ENCODE measurements at regions not wholly inside any gene's neighbourhood (a gene's known extent, or its start where the extent isn't known, plus 50 kb on each side); places are given as distances from the start of the nearest gene placed in this dataset.
"Not testable (repeated sequence)": the region's sequence is repeated elsewhere in the genome, so short reads cannot be mapped to it uniquely, and the experiment has no call there.

DNA sequence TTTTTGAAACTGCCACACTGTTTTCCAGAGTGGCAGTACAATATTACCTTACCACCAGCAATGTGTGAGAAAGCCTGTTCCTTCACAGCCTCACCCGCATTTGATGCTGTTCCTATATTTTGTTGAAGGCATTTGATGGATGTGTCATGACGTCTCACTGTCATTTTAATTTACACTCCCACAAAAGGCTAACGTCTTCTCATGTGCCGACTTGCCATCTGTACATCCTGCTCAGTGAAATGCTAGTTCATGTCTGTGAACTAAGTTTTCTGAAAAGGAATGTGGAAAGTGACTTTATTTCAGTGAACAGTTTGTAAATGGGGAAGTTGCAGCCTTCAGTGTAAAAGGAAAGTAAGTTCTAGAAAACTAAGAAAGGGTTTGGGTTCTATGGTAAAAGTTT lies 131.6 kb downstream of the KCNJ12 start:
- CTCF ChIA-PET; H3K27ac Mint-ChIP-seq; DNase-seq; H3K36me3 Mint-ChIP-seq (ENCODE audit: low read depth); POLR2A ChIA-PET; H3K9me3 Mint-ChIP-seq (ENCODE audit: insufficient read depth); H3K4me3 Mint-ChIP-seq; ATAC-seq: not testable (repeated sequence)
- H3K27me3 Mint-ChIP-seq (ENCODE audit: low read depth): peaks cover 29% of the 10 kb centered on the region
- peaks cover 24% of the 10 kb centered on the region for H3K4me1 Mint-ChIP-seq (ENCODE audit: low read depth)

DNA sequence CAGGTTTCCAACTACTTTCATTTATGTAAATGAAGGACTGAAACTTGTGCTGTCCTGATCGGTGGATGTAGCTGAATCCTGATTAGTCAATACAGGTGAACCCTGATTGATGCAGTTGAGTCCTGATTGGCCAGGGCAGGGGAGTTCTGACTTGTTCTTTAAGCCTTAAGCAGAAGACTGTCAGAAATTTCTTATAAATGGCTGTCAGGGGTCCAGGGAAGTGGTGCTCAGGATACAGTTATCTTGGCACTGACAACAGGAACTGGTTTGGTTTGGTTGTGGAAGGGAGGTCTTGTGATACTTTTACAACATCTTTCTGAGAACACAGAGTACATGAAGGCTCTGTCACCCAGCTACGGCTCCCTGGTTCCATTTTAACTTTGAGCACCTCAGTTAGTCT lies 132.1 kb downstream of the KCNJ12 start:
- peaks cover 24% of the 10 kb centered on the region for H3K4me1 Mint-ChIP-seq (ENCODE audit: low read depth)
- ATAC-seq: no peak
- DNase-seq: no peak
- H3K4me3 Mint-ChIP-seq: no peak overlapping the region
- no peak overlapping the region for H3K27ac Mint-ChIP-seq
- no peaks in the 10 kb centered on the region for H3K36me3 Mint-ChIP-seq (ENCODE audit: low read depth)
- H3K27me3 Mint-ChIP-seq (ENCODE audit: low read depth): peaks cover 29% of the 10 kb centered on the region
- POLR2A ChIA-PET: no interaction called here
- H3K9me3 Mint-ChIP-seq (ENCODE audit: insufficient read depth): no peaks in the 10 kb centered on the region
- CTCF ChIA-PET: interaction anchor here (2.6 kb wide), 1 partner anchor 51 kb away, joined by 9 read pairs; no protein-coding TSS in a partner anchor

DNA sequence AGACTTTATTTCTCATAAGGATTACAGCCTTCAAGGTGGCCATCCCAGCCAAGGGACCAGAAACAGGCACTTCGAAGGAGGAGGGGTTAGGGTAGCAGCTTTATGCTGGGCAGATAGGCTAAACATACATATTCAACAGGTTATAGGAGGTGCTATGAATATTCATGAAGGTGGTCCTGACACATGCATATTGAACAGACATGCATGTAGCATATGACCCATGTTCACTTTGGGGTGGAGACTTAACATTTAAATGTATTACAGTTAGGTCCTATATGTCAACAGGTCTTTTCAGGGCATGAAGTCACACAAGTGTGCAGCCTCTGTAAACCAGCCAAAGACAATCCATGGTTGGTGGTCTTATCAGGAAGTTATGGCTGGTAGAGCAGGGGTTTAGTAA lies 133.2 kb downstream of the KCNJ12 start:
- not testable (repeated sequence) for H3K27ac Mint-ChIP-seq; H3K4me3 Mint-ChIP-seq; DNase-seq; ATAC-seq; H3K36me3 Mint-ChIP-seq (ENCODE audit: low read depth); H3K9me3 Mint-ChIP-seq (ENCODE audit: insufficient read depth)
- Mint-ChIP-seq H3K27me3 (ENCODE audit: low read depth) (peaks cover 34% of the 10 kb centered on the region), H3K4me1 (ENCODE audit: low read depth) (peaks cover 24% of the 10 kb centered on the region)
- CTCF ChIA-PET: interaction anchor here (1.5 to 2.6 kb wide), 2 partner anchors 52 to 230 kb away, joined by 6 to 9 read pairs; no protein-coding TSS in a partner anchor
- POLR2A ChIA-PET: interaction anchor here (0.6 kb wide), 1 partner anchor 12 kb away, joined by 3 read pairs; no protein-coding TSS in a partner anchor

DNA sequence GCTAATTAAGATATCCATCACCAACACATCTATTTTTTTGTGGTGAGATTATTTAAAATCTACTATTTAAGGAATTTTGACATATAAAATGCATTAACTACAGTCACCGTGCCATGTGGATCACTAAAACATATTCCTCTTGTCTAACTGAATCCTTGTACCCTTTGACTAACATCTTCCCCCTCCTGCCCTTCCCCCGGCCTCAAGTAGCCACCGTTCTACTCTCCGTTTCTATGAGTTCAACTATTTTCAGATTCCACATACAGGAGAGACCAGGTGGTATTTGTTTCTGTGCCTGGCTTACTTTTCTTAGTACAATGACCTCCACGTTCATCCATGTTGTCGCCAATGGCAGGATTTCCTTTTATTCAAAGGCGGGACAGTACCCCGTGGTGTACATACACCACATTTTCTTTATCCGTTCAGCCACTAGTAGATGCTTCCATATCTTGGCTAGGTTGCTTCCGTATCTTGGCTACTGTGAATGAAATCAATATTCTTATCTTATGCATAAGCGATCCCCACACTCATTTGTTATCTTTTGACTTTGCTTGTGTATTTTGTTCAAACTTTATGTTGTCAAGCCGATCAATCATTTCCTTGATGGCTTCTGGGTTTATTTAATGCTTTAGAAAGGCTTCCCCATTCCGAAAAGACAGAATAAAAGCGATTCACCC lies 134.7 kb downstream of the KCNJ12 start:
- peaks cover 42% of the 10 kb centered on the region for H3K27me3 Mint-ChIP-seq (ENCODE audit: low read depth)
- no peak for DNase-seq
- POLR2A ChIA-PET: no interaction called here

DNA sequence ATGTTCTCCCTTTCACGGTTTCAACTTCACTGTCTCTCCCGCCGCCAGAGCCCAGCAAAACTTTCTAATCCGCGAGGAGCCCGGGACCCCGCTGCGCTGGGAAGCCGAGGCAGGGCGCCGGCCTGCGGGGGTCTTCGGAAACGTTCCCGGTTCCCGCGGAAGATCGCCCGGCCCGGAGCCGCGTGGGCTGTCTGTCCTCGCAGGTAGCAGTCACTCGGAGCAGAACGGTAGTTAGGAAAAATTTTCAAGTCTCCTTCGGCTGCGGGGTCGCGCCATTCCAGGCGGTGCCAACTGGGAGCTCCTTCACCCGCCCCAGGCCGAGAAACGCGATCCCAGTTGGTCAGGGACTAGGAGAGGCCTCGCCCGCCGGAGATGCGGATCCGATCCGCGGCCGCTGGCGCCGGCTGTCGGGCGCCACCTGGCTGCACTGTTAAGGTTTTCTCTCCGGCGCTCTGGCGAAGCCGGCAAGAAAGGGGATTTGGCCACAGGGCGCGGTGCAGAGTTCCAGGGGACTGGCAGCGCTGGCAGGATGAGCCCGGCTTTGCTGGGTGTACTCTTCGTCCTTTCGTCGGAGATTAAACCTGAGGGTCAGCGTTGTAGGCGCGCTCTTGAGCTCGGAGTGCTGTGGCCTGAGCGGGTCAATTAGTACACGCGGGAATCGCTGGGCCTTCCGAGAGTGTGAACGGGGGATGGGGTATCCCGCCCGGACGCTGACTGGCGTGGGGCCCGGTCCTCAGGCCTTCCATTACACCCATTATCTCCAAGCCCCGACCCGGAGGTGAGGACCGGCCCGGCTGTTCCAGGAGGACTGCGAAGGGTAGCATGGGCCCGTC lies 135.4 kb downstream of the KCNJ12 start:
- ChIA-PET POLR2A (interaction anchor here (1.4 kb wide), 1 partner anchor 54 kb away, joined by 5 read pairs; no protein-coding TSS in a partner anchor), CTCF (interaction anchor here (0.6 to 6.5 kb wide), 13 partner anchors 13 to 391 kb away, joined by 3 to 79 read pairs (median 4); no protein-coding TSS in a partner anchor)
- DNase-seq (peak; percentile 73), ATAC-seq (peak; percentile 84)
- no peak overlapping the region for H3K27ac Mint-ChIP-seq
- H3K9me3 Mint-ChIP-seq (ENCODE audit: insufficient read depth): no peaks in the 10 kb centered on the region
- H3K36me3 Mint-ChIP-seq (ENCODE audit: low read depth): no peaks in the 10 kb centered on the region
- H3K27me3 Mint-ChIP-seq (ENCODE audit: low read depth): peaks cover 45% of the 10 kb centered on the region
- peaks cover 24% of the 10 kb centered on the region for H3K4me1 Mint-ChIP-seq (ENCODE audit: low read depth)
- H3K4me3 Mint-ChIP-seq: peak overlapping the region; percentile 61

More for the DNA sequence above, 134.7 kb downstream of the KCNJ12 start:
- H3K4me3 Mint-ChIP-seq: peak overlapping the region; percentile 61
- ATAC-seq: no peak
- CTCF ChIA-PET: interaction anchor here (0.6 to 6.5 kb wide), 12 partner anchors 10 to 390 kb away, joined by 3 to 79 read pairs (median 6); no protein-coding TSS in a partner anchor
- no peaks in the 10 kb centered on the region for H3K36me3 Mint-ChIP-seq (ENCODE audit: low read depth)
- H3K27ac Mint-ChIP-seq: no peak overlapping the region
- no peaks in the 10 kb centered on the region for H3K9me3 Mint-ChIP-seq (ENCODE audit: insufficient read depth)
- peaks cover 24% of the 10 kb centered on the region for H3K4me1 Mint-ChIP-seq (ENCODE audit: low read depth)

DNA sequence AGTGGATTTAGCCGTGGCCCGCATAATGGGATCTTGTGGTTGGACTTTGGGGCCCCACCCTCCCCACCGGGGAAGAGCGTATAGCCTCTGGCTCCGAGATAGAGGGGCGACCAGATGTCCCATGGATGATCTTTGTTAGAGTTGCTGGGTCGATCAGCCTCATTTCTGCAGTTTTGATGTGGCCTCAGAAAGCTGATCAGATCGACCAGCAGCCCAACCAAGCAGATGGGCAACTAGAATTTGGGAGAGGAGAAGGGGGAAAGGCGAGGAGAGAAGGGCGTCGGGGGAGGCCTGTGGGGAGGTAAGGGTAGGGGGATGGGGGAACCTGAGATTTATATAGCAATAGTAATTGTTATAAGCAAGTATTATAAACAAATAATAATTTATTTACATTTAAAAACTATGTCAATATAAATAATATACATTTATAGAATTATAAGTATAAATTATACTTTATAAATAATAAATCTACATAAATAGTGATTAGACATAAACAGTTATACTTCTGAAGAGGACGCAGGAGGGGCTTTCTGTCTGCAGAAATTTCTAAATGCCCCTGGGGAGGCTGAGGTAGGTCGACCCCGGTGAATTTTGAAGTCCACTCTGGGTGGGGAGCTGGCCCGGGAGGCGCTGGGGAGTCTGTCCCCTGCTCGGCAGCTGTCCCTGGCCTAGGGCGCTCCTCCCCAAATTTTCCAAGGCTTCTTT lies 136.3 kb downstream of the KCNJ12 start:
- Mint-ChIP-seq H3K4me1 (ENCODE audit: low read depth) (peaks cover 24% of the 10 kb centered on the region), H3K36me3 (ENCODE audit: low read depth) (no peaks in the 10 kb centered on the region), H3K27me3 (ENCODE audit: low read depth) (peaks cover 48% of the 10 kb centered on the region), H3K27ac (no peak overlapping the region), H3K4me3 (no peak overlapping the region), H3K9me3 (ENCODE audit: insufficient read depth) (no peaks in the 10 kb centered on the region)
- ATAC-seq (no peak), DNase-seq (no peak)
- ChIA-PET POLR2A (interaction anchor here (0.8 to 1.4 kb wide), 3 partner anchors 23 to 193 kb away, joined by 3 to 5 read pairs (median 3); no protein-coding TSS in a partner anchor), CTCF (interaction anchor here (0.7 to 6.5 kb wide), 21 partner anchors 12 to 395 kb away, joined by 3 to 79 read pairs (median 4); no protein-coding TSS in a partner anchor)

DNA sequence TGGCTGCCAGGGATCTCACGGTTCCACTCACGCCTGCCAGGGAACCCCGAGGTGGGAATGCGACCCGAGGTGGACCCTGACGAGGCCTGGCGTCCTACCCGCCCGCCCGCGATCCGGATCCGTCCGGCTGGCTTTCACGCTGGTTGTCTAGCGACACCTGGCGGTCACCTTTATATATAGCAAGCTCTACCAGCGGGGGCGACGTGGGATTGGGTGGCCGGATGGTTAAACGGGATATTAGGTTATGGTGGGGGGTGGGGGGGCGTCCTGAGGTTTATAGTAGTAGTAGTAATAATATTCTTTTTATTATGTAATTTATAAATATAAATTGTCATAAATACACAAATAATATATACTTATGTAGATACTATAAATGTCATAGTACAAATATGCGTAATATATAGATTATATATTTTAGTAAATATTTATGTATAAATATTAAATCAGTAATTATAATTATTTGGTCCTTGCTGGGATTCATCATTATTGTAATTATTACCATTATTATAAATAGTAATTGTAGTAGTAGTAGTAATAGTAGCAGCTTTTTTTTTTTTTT lies 136.9 kb downstream of the KCNJ12 start:
- no peaks in the 10 kb centered on the region for H3K9me3 Mint-ChIP-seq (ENCODE audit: insufficient read depth)
- H3K27ac Mint-ChIP-seq: no peak overlapping the region
- ATAC-seq (peak; percentile 74), DNase-seq (peak; percentile 82)
- H3K27me3 Mint-ChIP-seq (ENCODE audit: low read depth): peaks cover 49% of the 10 kb centered on the region
- H3K36me3 Mint-ChIP-seq (ENCODE audit: low read depth): no peaks in the 10 kb centered on the region
- CTCF ChIA-PET: interaction anchor here (0.6 to 6.5 kb wide), 20 partner anchors 10 to 395 kb away, joined by 3 to 79 read pairs (median 4); no protein-coding TSS in a partner anchor
- H3K4me1 Mint-ChIP-seq (ENCODE audit: low read depth): peaks cover 21% of the 10 kb centered on the region
- POLR2A ChIA-PET: interaction anchor here (0.8 to 1.4 kb wide), 3 partner anchors 24 to 193 kb away, joined by 3 to 5 read pairs (median 3); no protein-coding TSS in a partner anchor
- no peak overlapping the region for H3K4me3 Mint-ChIP-seq

DNA sequence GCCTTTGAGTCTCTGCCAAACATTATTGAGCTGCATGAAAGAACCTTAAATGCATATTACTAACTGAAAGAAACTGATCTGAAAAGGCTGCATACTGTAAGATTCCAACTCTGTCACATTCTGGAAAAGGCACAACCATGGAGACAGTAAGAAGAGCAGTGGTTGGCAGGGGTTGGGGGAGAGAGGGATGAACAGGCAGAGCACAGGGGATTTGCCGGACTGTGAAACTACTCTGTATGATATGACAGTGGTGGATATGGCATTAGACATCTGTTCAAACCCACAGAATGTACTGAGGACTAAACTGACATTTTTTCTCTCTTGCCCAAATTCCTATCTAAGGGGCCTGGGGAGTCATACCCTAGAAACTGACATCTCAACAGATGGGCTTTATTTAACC lies 138.4 kb downstream of the KCNJ12 start:
- CTCF ChIA-PET: interaction anchor here (1.4 to 6.5 kb wide), 3 partner anchors 56 to 394 kb away, joined by 4 to 79 read pairs (median 23); no protein-coding TSS in a partner anchor
- H3K36me3 Mint-ChIP-seq (ENCODE audit: low read depth); H3K9me3 Mint-ChIP-seq (ENCODE audit: insufficient read depth); POLR2A ChIA-PET; H3K4me3 Mint-ChIP-seq; ATAC-seq; H3K27ac Mint-ChIP-seq; DNase-seq: not testable (repeated sequence)
- peaks cover 48% of the 10 kb centered on the region for H3K27me3 Mint-ChIP-seq (ENCODE audit: low read depth)
- H3K4me1 Mint-ChIP-seq (ENCODE audit: low read depth): peaks cover 16% of the 10 kb centered on the region

DNA sequence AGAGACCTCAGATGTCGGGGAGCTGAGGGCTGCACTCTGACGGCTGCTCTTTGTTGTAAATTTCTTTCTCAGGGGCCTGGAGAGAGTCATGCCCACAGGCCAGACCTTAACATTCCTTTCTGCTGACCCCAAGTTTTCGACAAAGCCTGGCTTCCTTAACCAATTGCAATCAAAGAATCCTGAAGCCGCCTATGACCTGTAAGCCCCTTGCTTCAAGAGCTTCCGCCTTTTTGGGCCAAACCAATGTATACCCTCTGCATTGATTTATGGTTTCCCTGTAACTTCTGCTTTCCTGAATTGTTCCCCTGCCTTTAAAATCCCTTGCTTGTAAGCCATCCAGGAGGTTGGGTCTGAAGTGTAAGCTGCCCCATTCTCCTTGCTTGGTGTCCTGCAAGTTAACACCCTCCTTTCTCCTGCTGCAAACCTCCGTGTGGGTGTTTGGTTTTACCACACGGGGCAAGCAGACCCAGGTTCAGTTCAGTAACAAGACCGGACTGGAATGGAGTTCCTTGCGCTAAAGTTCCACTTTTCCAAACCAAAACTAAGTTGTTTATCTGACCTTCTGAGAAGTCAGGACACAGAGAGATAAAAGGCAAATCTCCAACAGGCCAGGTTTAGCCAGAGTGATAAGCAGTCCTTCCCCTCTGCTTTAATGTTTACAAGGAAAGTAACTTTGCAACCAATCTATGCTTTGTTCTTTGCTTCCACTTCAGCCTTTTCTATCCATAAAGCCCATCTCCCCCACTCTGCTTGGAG lies 141.6 kb downstream of the KCNJ12 start:
- Mint-ChIP-seq H3K9me3 (ENCODE audit: insufficient read depth) (no peaks in the 10 kb centered on the region), H3K4me1 (ENCODE audit: low read depth) (no peaks in the 10 kb centered on the region), H3K4me3 (no peak overlapping the region), H3K27me3 (ENCODE audit: low read depth) (peaks cover 34% of the 10 kb centered on the region), H3K36me3 (ENCODE audit: low read depth) (no peaks in the 10 kb centered on the region), H3K27ac (no peak overlapping the region)
- no peak for DNase-seq
- ChIA-PET CTCF (interaction anchor here (6.5 kb wide), 1 partner anchor 60 kb away, joined by 79 read pairs; no protein-coding TSS in a partner anchor), POLR2A (no interaction called here)
- ATAC-seq: no peak

DNA sequence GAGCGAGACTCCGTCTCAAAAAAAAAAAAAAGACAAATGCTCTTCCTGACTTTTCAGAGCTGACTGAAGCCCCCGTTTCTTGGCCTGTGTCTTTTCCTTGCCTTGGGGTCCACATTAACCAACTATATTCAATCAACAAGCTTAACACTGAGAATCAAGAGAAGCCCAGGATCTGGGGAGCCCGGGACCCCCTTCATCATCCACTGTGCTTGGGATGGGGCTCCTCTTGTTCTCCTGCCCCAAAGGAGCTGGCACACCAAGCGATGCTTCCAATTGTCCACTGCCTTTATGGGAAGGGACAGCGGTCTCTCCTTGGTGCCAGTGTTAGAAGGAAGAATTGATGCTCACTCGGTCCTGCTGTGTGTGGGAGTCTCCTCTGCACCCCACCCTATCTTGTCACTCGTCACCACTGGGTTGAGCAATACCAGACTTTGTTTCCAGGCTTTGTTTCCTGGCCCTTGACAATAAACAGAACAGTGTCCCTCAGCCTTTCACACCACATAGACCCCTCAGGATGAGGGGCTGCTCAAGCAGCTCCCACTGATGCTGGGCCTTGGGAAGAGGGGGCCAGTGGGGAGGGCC lies 146.7 kb downstream of the KCNJ12 start:
- H3K4me3 Mint-ChIP-seq: no peak overlapping the region

More for the DNA sequence above, 146.7 kb downstream of the KCNJ12 start:
- no peak for DNase-seq
- ChIA-PET CTCF (interaction anchor here (1.6 kb wide), 1 partner anchor 9 kb away, joined by 6 read pairs; no protein-coding TSS in a partner anchor), POLR2A (no interaction called here)
- Mint-ChIP-seq H3K27ac (no peak overlapping the region), H3K27me3 (ENCODE audit: low read depth) (peaks cover 11% of the 10 kb centered on the region), H3K4me1 (ENCODE audit: low read depth) (no peaks in the 10 kb centered on the region), H3K36me3 (ENCODE audit: low read depth) (no peaks in the 10 kb centered on the region), H3K9me3 (ENCODE audit: insufficient read depth) (no peaks in the 10 kb centered on the region)
- no peak for ATAC-seq
